ENCODE measurements at regions not wholly inside any gene's neighbourhood (a gene's known extent, or its start where the extent isn't known, plus 50 kb on each side); places are given as distances from the start of the nearest gene placed in this dataset.

DNA sequence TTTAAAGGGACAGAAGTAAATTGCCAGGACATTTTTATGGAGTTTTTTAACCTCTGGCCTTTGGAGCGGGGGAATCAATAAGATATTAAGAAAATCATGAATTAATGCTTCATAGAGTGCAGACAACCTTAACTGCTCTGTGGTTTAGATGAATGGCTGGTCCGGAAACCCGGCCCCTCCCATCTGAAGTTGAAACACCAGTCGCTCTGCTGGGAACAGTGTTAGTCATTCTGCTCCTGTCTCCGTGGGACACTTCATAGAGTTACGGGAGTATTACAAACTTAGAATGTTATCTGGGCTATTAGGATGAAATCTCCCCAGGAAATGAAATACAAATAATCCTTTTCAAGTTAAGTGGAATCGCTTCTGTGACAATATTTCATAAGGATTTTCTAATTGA, 110.1 kb upstream of the IRX2 start:
- H3K36me3 ChIP-seq (ENCODE audit: control insufficient read depth in 4 of 4, insufficient read depth in 4 of 4, low read length in 3 of 4): no peaks in the 10 kb centered on the region
- H3K27ac ChIP-seq (ENCODE audit: insufficient read depth in 1 of 2, low read depth in 1 of 2, low read length in 2 of 2, poor library complexity in 1 of 2, severe bottlenecking in 2 of 2): no peak overlapping the region
- H3K4me3 ChIP-seq (ENCODE audit: control insufficient read depth in 1 of 7, extremely low read depth in 1 of 7, insufficient read depth in 4 of 7, low read depth in 2 of 7, low read length in 6 of 7): no peak overlapping the region
- H3K9me3 ChIP-seq (ENCODE audit: control extremely low read depth in 1 of 5, control insufficient read depth in 4 of 5, insufficient read depth in 2 of 5, low read depth in 1 of 5, low read length in 4 of 5): peaks cover 0 to 6% (median 4%) of the 10 kb centered on the region in 5 experiments
- no peaks in the 10 kb centered on the region for H3K4me1 ChIP-seq (ENCODE audit: control extremely low read depth in 1 of 4, control insufficient read depth in 4 of 4, insufficient read depth in 4 of 4, low read length in 3 of 4)
- no peaks in the 10 kb centered on the region for H3K27me3 ChIP-seq (replicated peaks in 2 of 5; ENCODE audit: control insufficient read depth in 4 of 5, insufficient read depth in 5 of 5, low read length in 4 of 5)
- CTCF ChIA-PET: no interaction called here
- 81% methylated on average over 6 of the region's 7 CpGs for WGBS (ENCODE audit: insufficient coverage)
- no peak for DNase-seq
- POLR2A ChIA-PET: no interaction called here

- DNase-seq: no peak
- no peak overlapping the region for H3K27ac ChIP-seq (ENCODE audit: insufficient read depth in 1 of 2, low read depth in 1 of 2, low read length in 2 of 2, poor library complexity in 1 of 2, severe bottlenecking in 2 of 2)
- 66% methylated on average over 9 of the region's 10 CpGs for WGBS (ENCODE audit: insufficient coverage)
- ChIA-PET CTCF (no interaction called here), POLR2A (no interaction called here)
- H3K4me1 ChIP-seq (ENCODE audit: control extremely low read depth in 1 of 4, control insufficient read depth in 4 of 4, insufficient read depth in 4 of 4, low read length in 3 of 4): no peaks in the 10 kb centered on the region
- no peaks in the 10 kb centered on the region for H3K36me3 ChIP-seq (ENCODE audit: control insufficient read depth in 4 of 4, insufficient read depth in 4 of 4, low read length in 3 of 4)
- no peaks in the 10 kb centered on the region for H3K27me3 ChIP-seq (replicated peaks in 2 of 5; ENCODE audit: control insufficient read depth in 4 of 5, insufficient read depth in 5 of 5, low read length in 4 of 5)
- H3K4me3 ChIP-seq (ENCODE audit: control insufficient read depth in 1 of 7, extremely low read depth in 1 of 7, insufficient read depth in 4 of 7, low read depth in 2 of 7, low read length in 6 of 7): no peak overlapping the region
- H3K9me3 ChIP-seq (ENCODE audit: control extremely low read depth in 1 of 5, control insufficient read depth in 4 of 5, insufficient read depth in 2 of 5, low read depth in 1 of 5, low read length in 4 of 5): peaks cover 0 to 6% (median 4%) of the 10 kb centered on the region in 5 experiments
Measured at GRCh38 chr5:2860101-2860500, 108.6 kb upstream of the IRX2 start.

- Histone ChIP-seq H3K4me1 (ENCODE audit: control extremely low read depth in 1 of 4, control insufficient read depth in 4 of 4, insufficient read depth in 4 of 4, low read length in 3 of 4) (no peaks in the 10 kb centered on the region), H3K9me3 (ENCODE audit: control extremely low read depth in 1 of 5, control insufficient read depth in 4 of 5, insufficient read depth in 2 of 5, low read depth in 1 of 5, low read length in 4 of 5) (no peaks in the 10 kb centered on the region), H3K27ac (ENCODE audit: insufficient read depth in 1 of 2, low read depth in 1 of 2, low read length in 2 of 2, poor library complexity in 1 of 2, severe bottlenecking in 2 of 2) (no peak overlapping the region), H3K36me3 (ENCODE audit: control insufficient read depth in 4 of 4, insufficient read depth in 4 of 4, low read length in 3 of 4) (no peaks in the 10 kb centered on the region), H3K27me3 (replicated peaks in 2 of 5; ENCODE audit: control insufficient read depth in 4 of 5, insufficient read depth in 5 of 5, low read length in 4 of 5) (no peaks in the 10 kb centered on the region), H3K4me3 (ENCODE audit: control insufficient read depth in 1 of 7, extremely low read depth in 1 of 7, insufficient read depth in 4 of 7, low read depth in 2 of 7, low read length in 6 of 7) (no peak overlapping the region)
- CTCF ChIA-PET: no interaction called here
- DNase-seq: no peak
- WGBS (ENCODE audit: insufficient coverage): 75% methylated on average over 2 of the region's 2 CpGs
- POLR2A ChIA-PET: no interaction called here
Measured at GRCh38 chr5:2857837-2858236, 106.4 kb upstream of the IRX2 start.

DNA sequence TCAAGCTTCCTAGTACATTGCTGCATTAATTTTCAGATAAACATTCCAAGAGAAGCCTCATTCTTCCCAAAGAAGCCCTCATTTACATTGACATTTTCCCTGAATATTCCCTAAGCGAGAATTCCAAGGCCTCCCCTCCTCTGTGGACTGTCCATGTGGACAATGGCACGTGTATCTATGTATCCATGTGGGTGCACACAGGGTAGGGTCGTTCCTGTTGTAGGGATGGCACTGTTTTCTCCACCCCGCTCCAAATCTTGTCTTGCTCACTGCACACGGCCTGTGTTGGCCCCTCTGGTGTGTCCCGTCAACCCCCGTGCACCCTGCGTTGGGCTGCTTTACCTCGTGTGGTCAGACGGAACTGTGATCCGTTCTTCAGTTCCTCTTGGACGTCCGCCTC, 104.7 kb upstream of the IRX2 start:
- Histone ChIP-seq H3K27me3 (replicated peaks in 2 of 5; ENCODE audit: control insufficient read depth in 4 of 5, insufficient read depth in 5 of 5, low read length in 4 of 5) (no peaks in the 10 kb centered on the region), H3K4me3 (ENCODE audit: control insufficient read depth in 1 of 7, extremely low read depth in 1 of 7, insufficient read depth in 4 of 7, low read depth in 2 of 7, low read length in 6 of 7) (no peak overlapping the region), H3K27ac (ENCODE audit: insufficient read depth in 1 of 2, low read depth in 1 of 2, low read length in 2 of 2, poor library complexity in 1 of 2, severe bottlenecking in 2 of 2) (no peak overlapping the region), H3K4me1 (ENCODE audit: control extremely low read depth in 1 of 4, control insufficient read depth in 4 of 4, insufficient read depth in 4 of 4, low read length in 3 of 4) (no peaks in the 10 kb centered on the region), H3K36me3 (ENCODE audit: control insufficient read depth in 4 of 4, insufficient read depth in 4 of 4, low read length in 3 of 4) (no peaks in the 10 kb centered on the region), H3K9me3 (ENCODE audit: control extremely low read depth in 1 of 5, control insufficient read depth in 4 of 5, insufficient read depth in 2 of 5, low read depth in 1 of 5, low read length in 4 of 5) (no peaks in the 10 kb centered on the region)
- no peak for DNase-seq
- ChIA-PET CTCF (no interaction called here), POLR2A (no interaction called here)
- 93% methylated on average over 8 of the region's 13 CpGs for WGBS (ENCODE audit: insufficient coverage)

- no peak for DNase-seq
- ChIA-PET CTCF (no interaction called here), POLR2A (no interaction called here)
- Histone ChIP-seq H3K27ac (ENCODE audit: insufficient read depth in 1 of 2, low read depth in 1 of 2, low read length in 2 of 2, poor library complexity in 1 of 2, severe bottlenecking in 2 of 2) (no peak overlapping the region), H3K4me3 (ENCODE audit: control insufficient read depth in 1 of 7, extremely low read depth in 1 of 7, insufficient read depth in 4 of 7, low read depth in 2 of 7, low read length in 6 of 7) (no peak overlapping the region), H3K4me1 (ENCODE audit: control extremely low read depth in 1 of 4, control insufficient read depth in 4 of 4, insufficient read depth in 4 of 4, low read length in 3 of 4) (no peaks in the 10 kb centered on the region), H3K27me3 (replicated peaks in 2 of 5; ENCODE audit: control insufficient read depth in 4 of 5, insufficient read depth in 5 of 5, low read length in 4 of 5) (no peaks in the 10 kb centered on the region), H3K36me3 (ENCODE audit: control insufficient read depth in 4 of 4, insufficient read depth in 4 of 4, low read length in 3 of 4) (no peaks in the 10 kb centered on the region), H3K9me3 (ENCODE audit: control extremely low read depth in 1 of 5, control insufficient read depth in 4 of 5, insufficient read depth in 2 of 5, low read depth in 1 of 5, low read length in 4 of 5) (no peaks in the 10 kb centered on the region)
- WGBS (ENCODE audit: insufficient coverage): 100% methylated on average over 1 of the region's 1 CpG
Measured at GRCh38 chr5:2852446-2852845, 101.0 kb upstream of the IRX2 start.

DNA sequence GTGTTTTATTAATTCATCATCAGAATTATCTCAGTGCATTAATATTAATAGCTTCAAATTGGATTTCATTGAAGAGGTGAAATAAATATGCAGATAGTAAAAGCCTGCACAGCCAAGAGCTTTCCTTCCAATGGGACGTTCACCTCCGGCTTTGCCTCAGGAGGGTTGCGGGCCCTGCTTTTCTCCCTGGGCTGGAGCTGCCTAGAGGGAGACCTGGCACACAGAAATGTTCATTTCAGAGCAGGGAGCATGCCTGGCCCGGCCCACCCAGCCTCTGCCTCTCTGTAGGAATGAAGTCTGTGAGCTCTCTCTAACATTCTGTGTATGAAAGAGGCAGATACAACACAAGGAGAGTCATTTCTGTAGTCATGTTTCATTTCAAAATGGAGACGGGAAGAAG, 100.4 kb upstream of the IRX2 start:
- ChIA-PET CTCF (no interaction called here), POLR2A (no interaction called here)
- Histone ChIP-seq H3K27me3 (replicated peaks in 2 of 5; ENCODE audit: control insufficient read depth in 4 of 5, insufficient read depth in 5 of 5, low read length in 4 of 5) (no peaks in the 10 kb centered on the region), H3K4me1 (ENCODE audit: control extremely low read depth in 1 of 4, control insufficient read depth in 4 of 4, insufficient read depth in 4 of 4, low read length in 3 of 4) (no peaks in the 10 kb centered on the region), H3K9me3 (ENCODE audit: control extremely low read depth in 1 of 5, control insufficient read depth in 4 of 5, insufficient read depth in 2 of 5, low read depth in 1 of 5, low read length in 4 of 5) (no peaks in the 10 kb centered on the region), H3K36me3 (ENCODE audit: control insufficient read depth in 4 of 4, insufficient read depth in 4 of 4, low read length in 3 of 4) (no peaks in the 10 kb centered on the region), H3K4me3 (ENCODE audit: control insufficient read depth in 1 of 7, extremely low read depth in 1 of 7, insufficient read depth in 4 of 7, low read depth in 2 of 7, low read length in 6 of 7) (no peak overlapping the region), H3K27ac (ENCODE audit: insufficient read depth in 1 of 2, low read depth in 1 of 2, low read length in 2 of 2, poor library complexity in 1 of 2, severe bottlenecking in 2 of 2) (no peak overlapping the region)
- WGBS (ENCODE audit: insufficient coverage): 82% methylated on average over 5 of the region's 5 CpGs
- no peak for DNase-seq

DNA sequence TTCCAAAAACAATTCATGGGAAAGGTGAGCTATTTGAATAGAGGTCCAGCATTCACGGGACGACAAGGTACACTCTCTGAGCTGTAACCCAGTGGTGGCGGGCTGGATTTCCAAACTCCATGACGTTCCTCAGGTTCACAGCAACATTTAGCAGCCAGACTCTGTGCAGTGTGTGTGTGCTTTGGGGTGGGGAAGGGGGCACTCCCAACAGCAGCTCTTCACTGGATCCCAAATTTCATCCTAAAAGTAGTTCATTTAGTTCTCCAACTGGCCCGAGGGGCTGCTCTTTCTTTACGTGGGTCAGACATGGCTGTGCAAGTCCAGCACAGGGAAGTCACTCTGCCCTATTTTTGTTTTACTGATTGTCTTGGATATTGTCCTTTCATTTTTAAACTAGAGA, 98.0 kb upstream of the IRX2 start:
- Histone ChIP-seq H3K27me3 (replicated peaks in 2 of 5; ENCODE audit: control insufficient read depth in 4 of 5, insufficient read depth in 5 of 5, low read length in 4 of 5) (no peaks in the 10 kb centered on the region), H3K9me3 (ENCODE audit: control extremely low read depth in 1 of 5, control insufficient read depth in 4 of 5, insufficient read depth in 2 of 5, low read depth in 1 of 5, low read length in 4 of 5) (no peaks in the 10 kb centered on the region), H3K36me3 (ENCODE audit: control insufficient read depth in 4 of 4, insufficient read depth in 4 of 4, low read length in 3 of 4) (no peaks in the 10 kb centered on the region), H3K4me1 (ENCODE audit: control extremely low read depth in 1 of 4, control insufficient read depth in 4 of 4, insufficient read depth in 4 of 4, low read length in 3 of 4) (no peaks in the 10 kb centered on the region), H3K4me3 (ENCODE audit: control insufficient read depth in 1 of 7, extremely low read depth in 1 of 7, insufficient read depth in 4 of 7, low read depth in 2 of 7, low read length in 6 of 7) (no peak overlapping the region), H3K27ac (ENCODE audit: insufficient read depth in 1 of 2, low read depth in 1 of 2, low read length in 2 of 2, poor library complexity in 1 of 2, severe bottlenecking in 2 of 2) (no peak overlapping the region)
- WGBS (ENCODE audit: insufficient coverage): 81% methylated on average over 3 of the region's 6 CpGs
- CTCF ChIA-PET: no interaction called here
- DNase-seq: no peak
- POLR2A ChIA-PET: no interaction called here

DNA sequence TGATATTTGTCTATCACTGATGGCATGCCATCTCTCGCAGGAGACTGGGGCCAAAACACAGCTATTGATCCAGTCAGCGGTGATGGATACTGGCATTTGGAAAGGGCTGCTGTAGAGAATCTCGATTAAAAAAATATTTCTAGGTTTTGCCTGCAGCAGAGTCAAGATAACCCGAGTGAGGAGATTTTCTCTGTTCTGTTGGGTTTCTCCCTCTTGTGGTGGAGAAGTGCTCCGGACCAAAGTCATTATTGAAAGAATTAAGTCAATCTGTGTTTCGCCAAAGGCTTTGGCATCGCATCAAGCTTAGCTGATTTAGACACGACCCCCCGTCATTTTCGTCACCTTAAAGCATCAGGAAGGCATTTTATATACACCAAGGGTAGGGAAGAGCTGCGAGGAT, 97.1 kb upstream of the IRX2 start:
- WGBS (ENCODE audit: insufficient coverage): 78% methylated on average over 9 of the region's 11 CpGs
- H3K36me3 ChIP-seq (ENCODE audit: control insufficient read depth in 4 of 4, insufficient read depth in 4 of 4, low read length in 3 of 4): no peaks in the 10 kb centered on the region
- no peak overlapping the region for H3K4me3 ChIP-seq (ENCODE audit: control insufficient read depth in 1 of 7, extremely low read depth in 1 of 7, insufficient read depth in 4 of 7, low read depth in 2 of 7, low read length in 6 of 7)
- no peak for DNase-seq
- ChIA-PET CTCF (no interaction called here), POLR2A (no interaction called here)
- no peak overlapping the region for H3K27ac ChIP-seq (ENCODE audit: insufficient read depth in 1 of 2, low read depth in 1 of 2, low read length in 2 of 2, poor library complexity in 1 of 2, severe bottlenecking in 2 of 2)
- H3K4me1 ChIP-seq (ENCODE audit: control extremely low read depth in 1 of 4, control insufficient read depth in 4 of 4, insufficient read depth in 4 of 4, low read length in 3 of 4): no peaks in the 10 kb centered on the region
- no peaks in the 10 kb centered on the region for H3K9me3 ChIP-seq (ENCODE audit: control extremely low read depth in 1 of 5, control insufficient read depth in 4 of 5, insufficient read depth in 2 of 5, low read depth in 1 of 5, low read length in 4 of 5)
- H3K27me3 ChIP-seq (replicated peaks in 2 of 5; ENCODE audit: control insufficient read depth in 4 of 5, insufficient read depth in 5 of 5, low read length in 4 of 5): no peaks in the 10 kb centered on the region
